ENCODE measurements at regions not wholly inside any gene's neighbourhood (a gene's known extent, or its start where the extent isn't known, plus 50 kb on each side); places are given as distances from the start of the nearest gene placed in this dataset.

GRCh38 chr20:37455659-37456058, 65.4 kb upstream of the NNAT start:
- DNase-seq = no peak

GRCh38 chr20:37456948-37457347, 64.1 kb upstream of the NNAT start:
- DNase-seq = no peak

GRCh38 chr20:37457921-37458320, 63.1 kb upstream of the NNAT start:
- peak in 2 of 3 donors; percentile 18 to 36 for DNase-seq

GRCh38 chr20:37458761-37459160, 62.3 kb upstream of the NNAT start:
- no peak for DNase-seq

- DNase-seq = no peak
Measured at GRCh38 chr20:37461405-37461804, 59.6 kb upstream of the NNAT start.

GRCh38 chr20:37463726-37464494, 57.1 kb upstream of the NNAT start:
- DNase-seq = peak in 2 of 3 donors; percentile 58 to 68

- DNase-seq = no peak
Measured at GRCh38 chr20:37464611-37465010, 56.4 kb upstream of the NNAT start.
